Esophagus (tissue), 2 donors: ENCODE measurements at regions not wholly inside any gene's neighbourhood (a gene's known extent, or its start where the extent isn't known, plus 50 kb on each side); places are given as distances from the start of the nearest gene placed in this dataset.

ENCODE experiments used
- H3K27ac ChIP-seq, 2 donors: one replicate each; pipeline ENCODE4 v1.5.1; 2013; ENCODE audit warnings: low read depth in 2 of 2, mild to moderate bottlenecking in 2 of 2, inconsistent platforms in 1 of 2, low read length in 1 of 2, moderate library complexity in 1 of 2
- H3K27me3 ChIP-seq, 2 donors: one replicate each; pipeline ENCODE4 v1.6.1; 2013; ENCODE audit warnings: low read length in 2 of 2, control low read depth in 1 of 2, mild to moderate bottlenecking in 1 of 2; ENCODE audit not compliant: insufficient read depth in 2 of 2, control insufficient read depth in 1 of 2
- H3K36me3 ChIP-seq, 2 donors: one replicate each; pipeline ENCODE4 v1.6.1; 2013; ENCODE audit warnings: low read length in 1 of 2; ENCODE audit not compliant: control insufficient read depth in 2 of 2, insufficient read depth in 2 of 2
- H3K4me1 ChIP-seq, 2 donors: one replicate each; pipeline ENCODE4 v1.6.1; 2013; ENCODE audit warnings: low read length in 1 of 2; ENCODE audit not compliant: control insufficient read depth in 2 of 2, insufficient read depth in 2 of 2
- H3K4me3 ChIP-seq, 2 donors: one replicate each; pipeline ENCODE4 v1.5.1; 2013; ENCODE audit warnings: low read length in 2 of 2, mild to moderate bottlenecking in 2 of 2, low read depth in 1 of 2, moderate library complexity in 1 of 2
- H3K9me3 ChIP-seq, 2 donors: one replicate each; pipeline ENCODE4 v1.6.1; 2013; ENCODE audit warnings: mild to moderate bottlenecking in 2 of 2, low read depth in 1 of 2, low read length in 1 of 2, moderate library complexity in 1 of 2; ENCODE audit not compliant: control insufficient read depth in 2 of 2, insufficient read depth in 1 of 2
- WGBS, 2 donors: extraction: QIAGEN DNeasy Blood & Tissue Kit; methylation state at CpG; one replicate each; pipeline ENCODE4 v1.1.7; 2013; 5-methylcytosine and 5-hydroxymethylcytosine counted together
- donor health status: healthy with polysubstance abuse.
- donor health status: Bipolar disorder and iron deficiency.

DNA sequence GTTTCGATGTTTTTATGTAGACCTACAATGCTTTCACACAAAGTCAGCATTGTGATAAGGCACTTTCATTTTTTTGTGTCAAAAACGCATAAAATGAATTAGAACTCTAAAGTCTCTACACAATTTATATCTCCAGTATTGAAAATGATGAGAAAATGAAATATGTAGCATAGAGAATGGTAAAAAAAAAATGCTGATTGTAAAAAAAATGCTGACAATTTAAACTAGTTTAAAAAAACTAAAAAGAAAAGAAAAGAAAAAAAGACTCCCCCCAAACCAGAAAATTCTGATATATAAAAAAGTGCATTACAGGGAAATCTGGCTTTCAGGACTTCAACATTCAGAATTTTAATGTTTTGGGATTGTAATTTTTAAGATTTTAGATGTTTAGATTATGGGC lies 148.1 kb downstream of the FZD1 start:
- no peaks in the 10 kb centered on the region for H3K27me3 ChIP-seq
- H3K4me1 ChIP-seq: no peaks in the 10 kb centered on the region
- H3K9me3 ChIP-seq: no peaks in the 10 kb centered on the region
- no peaks in the 10 kb centered on the region for H3K36me3 ChIP-seq
- 36 to 41% methylated on average over 2 of the region's 2 CpGs for WGBS, 2 donors
- H3K27ac ChIP-seq: no peak overlapping the region
- H3K4me3 ChIP-seq: no peak overlapping the region

DNA sequence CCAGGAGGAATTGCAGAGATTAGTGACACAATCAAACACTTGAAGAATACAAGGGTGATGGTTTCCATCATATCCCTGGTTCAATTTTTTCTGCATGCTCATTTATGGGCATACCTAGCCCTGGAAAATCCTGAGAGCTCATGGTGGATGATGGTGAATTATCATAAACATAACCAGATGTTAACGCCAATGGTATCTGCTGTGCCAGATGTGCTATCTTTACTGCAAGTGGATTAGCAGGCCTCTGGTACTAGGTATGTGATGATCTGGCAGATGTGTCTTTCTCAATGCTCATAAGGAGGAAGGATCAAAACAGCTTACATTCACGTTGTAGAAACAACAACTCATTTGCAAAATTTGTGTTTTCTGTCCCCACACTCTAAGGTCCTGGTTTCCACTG lies 150.5 kb downstream of the FZD1 start:
- H3K27ac ChIP-seq: no peak overlapping the region
- no peaks in the 10 kb centered on the region for H3K4me1 ChIP-seq
- H3K36me3 ChIP-seq: no peaks in the 10 kb centered on the region
- H3K9me3 ChIP-seq: no peaks in the 10 kb centered on the region
- WGBS, 2 donors: 66 to 71% methylated on average over 2 of the region's 2 CpGs
- no peak overlapping the region for H3K4me3 ChIP-seq
- H3K27me3 ChIP-seq: no peaks in the 10 kb centered on the region

DNA sequence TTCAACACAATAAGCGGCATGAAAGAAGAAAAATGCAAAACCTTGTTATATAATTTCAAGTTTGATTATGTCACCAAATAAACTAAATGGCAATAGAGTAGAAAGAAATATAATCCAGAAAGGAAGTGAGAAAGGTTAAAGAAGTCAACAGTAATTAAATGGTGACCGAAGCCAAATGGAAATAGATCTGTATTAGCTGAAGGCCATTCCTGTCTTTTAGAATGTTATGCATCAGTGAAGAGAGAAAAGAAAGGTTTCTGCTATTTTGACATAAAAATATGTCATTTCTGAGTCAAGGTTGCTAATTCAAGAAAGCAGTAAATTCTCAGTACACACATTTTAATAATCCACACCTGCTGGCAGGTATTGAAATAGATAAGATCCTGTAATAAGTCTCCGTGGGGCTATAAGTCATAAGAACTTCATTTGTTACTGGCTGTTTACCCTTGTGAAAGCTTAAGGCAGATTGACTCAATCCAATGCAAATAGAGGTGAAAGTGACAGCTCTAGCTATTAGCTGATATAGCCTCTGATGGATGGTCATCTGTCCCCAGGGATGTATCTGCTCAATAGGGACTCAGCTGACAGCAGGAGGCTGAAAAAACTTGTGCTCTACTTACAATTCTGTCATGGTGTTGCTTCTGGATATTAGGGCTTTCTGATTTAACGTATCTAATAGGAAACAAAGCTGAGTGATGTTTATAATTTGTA lies 152.1 kb downstream of the FZD1 start:
- Histone ChIP-seq H3K4me3 (no peak overlapping the region), H3K4me1 (no peaks in the 10 kb centered on the region), H3K27me3 (no peaks in the 10 kb centered on the region), H3K27ac (no peak overlapping the region), H3K36me3 (no peaks in the 10 kb centered on the region), H3K9me3 (no peaks in the 10 kb centered on the region)
- 66 to 73% methylated on average over 4 of the region's 4 CpGs for WGBS, 2 donors

DNA sequence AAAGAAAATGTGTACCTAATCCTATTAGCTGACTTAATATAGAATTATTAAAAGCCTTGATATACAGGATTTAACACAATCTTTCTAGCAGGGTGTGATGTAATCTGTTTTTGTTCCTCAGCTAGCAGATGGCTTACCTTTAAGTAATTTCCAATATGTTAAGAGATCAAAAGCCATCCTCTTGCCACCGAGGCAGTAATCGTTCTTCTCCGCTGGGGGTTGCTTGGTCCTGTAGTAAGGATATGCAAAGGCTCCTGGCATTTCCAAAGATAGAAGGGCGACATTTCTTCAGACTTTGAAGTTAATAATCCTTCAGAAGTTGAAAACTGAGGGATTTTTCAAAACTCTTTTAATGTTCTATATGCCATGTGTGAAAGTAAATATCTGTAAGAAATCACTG lies 156.4 kb downstream of the FZD1 start:
- Histone ChIP-seq H3K4me3 (no peak overlapping the region), H3K4me1 (no peaks in the 10 kb centered on the region), H3K36me3 (no peaks in the 10 kb centered on the region), H3K9me3 (no peaks in the 10 kb centered on the region), H3K27ac (no peak overlapping the region), H3K27me3 (no peaks in the 10 kb centered on the region)
- WGBS, 2 donors: 86% methylated on average over 4 of the region's 4 CpGs

DNA sequence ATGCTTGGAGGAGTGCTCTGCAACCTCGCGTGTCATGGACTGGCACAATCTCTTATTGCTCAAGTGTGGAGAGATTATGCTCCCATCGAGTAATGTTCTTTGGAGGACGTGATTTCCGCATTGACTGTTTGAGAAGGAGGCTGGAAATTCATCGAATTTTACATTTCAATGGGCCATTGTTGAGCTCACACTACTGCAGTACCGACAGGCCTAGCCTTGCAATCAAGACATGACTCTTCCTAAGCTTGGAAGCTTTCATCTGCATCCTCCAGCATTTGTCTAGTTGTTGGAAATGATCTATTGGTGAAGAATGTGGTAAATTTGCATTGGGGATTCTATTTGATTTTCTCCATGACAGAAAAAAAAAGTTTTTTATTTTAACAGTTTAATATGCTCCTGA lies 156.8 kb downstream of the FZD1 start:
- Histone ChIP-seq H3K4me3 (no peak overlapping the region), H3K27ac (no peak overlapping the region), H3K27me3 (no peaks in the 10 kb centered on the region), H3K4me1 (no peaks in the 10 kb centered on the region), H3K36me3 (no peaks in the 10 kb centered on the region), H3K9me3 (no peaks in the 10 kb centered on the region)
- WGBS, 2 donors: 67 to 72% methylated on average over 7 of the region's 7 CpGs

DNA sequence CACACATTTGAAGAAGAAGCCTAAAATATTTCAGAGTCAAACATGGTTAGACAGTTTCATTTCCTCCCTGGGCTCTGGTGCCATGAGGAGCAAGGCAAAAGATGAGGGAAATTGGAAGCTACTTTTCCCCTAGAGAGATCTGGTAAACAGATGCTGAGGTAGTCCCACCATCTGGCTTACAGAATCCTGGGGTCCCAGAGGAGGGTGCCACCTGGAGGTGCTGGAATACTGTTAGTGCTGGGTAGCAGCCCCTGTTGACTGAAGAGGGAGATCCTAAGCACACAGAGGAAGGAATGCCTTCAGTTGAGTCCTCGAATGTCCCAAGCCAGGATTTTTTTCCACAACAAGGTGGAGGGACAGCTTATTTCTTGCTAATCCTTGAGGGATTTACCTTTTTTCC lies 160.1 kb downstream of the FZD1 start:
- no peaks in the 10 kb centered on the region for H3K9me3 ChIP-seq
- 33 to 50% methylated on average over 1 of the region's 1 CpG for WGBS, 2 donors

DNA sequence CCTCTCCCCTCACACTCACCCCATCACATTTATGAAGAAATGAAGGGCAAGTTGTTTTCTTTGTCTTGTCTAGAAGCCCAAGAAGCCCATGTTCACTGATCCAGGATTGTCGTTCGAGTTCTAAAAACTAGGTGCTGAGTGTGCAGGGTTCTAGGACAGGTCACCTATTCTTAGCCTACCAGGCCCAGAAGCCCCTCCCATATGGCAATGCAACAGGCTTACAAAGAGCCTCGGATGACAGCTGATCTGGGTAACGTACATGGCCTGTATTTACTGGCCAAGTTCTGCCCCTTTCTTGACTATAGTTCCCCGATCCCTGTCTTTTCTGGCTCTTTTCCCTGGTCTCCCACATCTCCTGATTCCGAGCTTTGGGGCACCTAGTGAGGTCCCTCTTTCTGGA lies 160.9 kb downstream of the FZD1 start:
- no peaks in the 10 kb centered on the region for H3K27me3 ChIP-seq
- no peaks in the 10 kb centered on the region for H3K36me3 ChIP-seq
- H3K27ac ChIP-seq: no peak overlapping the region
- H3K4me1 ChIP-seq: no peaks in the 10 kb centered on the region
- 88 to 91% methylated on average over 6 of the region's 6 CpGs for WGBS, 2 donors
- no peaks in the 10 kb centered on the region for H3K9me3 ChIP-seq
- no peak overlapping the region for H3K4me3 ChIP-seq

More for the DNA sequence above, 160.1 kb downstream of the FZD1 start:
- no peak overlapping the region for H3K27ac ChIP-seq
- no peaks in the 10 kb centered on the region for H3K27me3 ChIP-seq
- no peak overlapping the region for H3K4me3 ChIP-seq
- H3K4me1 ChIP-seq: no peaks in the 10 kb centered on the region
- H3K36me3 ChIP-seq: no peaks in the 10 kb centered on the region

DNA sequence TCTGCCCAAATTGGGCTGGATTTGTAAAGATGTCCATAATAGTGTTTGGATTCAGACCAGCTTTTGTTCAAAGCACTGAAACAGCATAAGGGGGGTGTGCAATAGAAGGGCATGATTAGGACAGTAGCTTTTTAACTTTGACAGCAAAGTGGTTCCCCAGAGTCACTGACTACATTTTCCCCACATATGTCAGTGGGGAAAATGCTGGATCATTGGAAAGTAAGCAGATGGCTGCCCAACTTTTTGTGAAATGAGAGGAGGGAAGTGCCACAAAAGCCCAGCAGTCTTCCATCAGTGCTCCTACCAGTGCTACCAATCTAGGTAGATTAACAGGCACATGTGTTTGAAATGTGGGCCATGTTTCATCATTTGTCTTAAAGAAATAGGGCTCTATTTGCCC lies 162.8 kb downstream of the FZD1 start:
- no peaks in the 10 kb centered on the region for H3K9me3 ChIP-seq
- H3K27ac ChIP-seq: no peak overlapping the region
- H3K36me3 ChIP-seq: no peaks in the 10 kb centered on the region
- H3K4me3 ChIP-seq: no peak overlapping the region
- no peaks in the 10 kb centered on the region for H3K4me1 ChIP-seq
- H3K27me3 ChIP-seq: no peaks in the 10 kb centered on the region

DNA sequence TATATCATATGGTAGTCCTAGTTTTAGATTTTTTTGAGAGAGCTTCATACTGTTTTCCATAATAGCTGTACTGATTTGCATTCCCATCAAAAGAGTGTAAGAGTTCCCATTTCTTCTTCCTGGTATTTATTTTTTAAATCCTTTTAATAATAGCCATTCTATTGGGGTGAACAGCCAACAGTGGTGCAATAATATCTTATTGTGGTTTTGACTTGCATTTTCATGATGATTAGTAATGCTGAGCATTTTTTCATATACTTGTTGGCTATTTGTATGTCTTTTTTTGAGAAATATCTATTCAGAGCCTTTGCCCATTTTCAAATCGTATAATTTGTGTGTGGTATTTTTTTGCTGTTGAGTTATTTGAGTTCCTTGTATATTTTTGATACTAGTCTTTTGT lies 167.4 kb downstream of the FZD1 start:
- Histone ChIP-seq H3K27ac (no peak overlapping the region), H3K4me3 (no peak overlapping the region), H3K4me1 (no peaks in the 10 kb centered on the region), H3K36me3 (no peaks in the 10 kb centered on the region), H3K27me3 (no peaks in the 10 kb centered on the region), H3K9me3 (no peaks in the 10 kb centered on the region)
- 78 to 83% methylated on average over 1 of the region's 1 CpG for WGBS, 2 donors

DNA sequence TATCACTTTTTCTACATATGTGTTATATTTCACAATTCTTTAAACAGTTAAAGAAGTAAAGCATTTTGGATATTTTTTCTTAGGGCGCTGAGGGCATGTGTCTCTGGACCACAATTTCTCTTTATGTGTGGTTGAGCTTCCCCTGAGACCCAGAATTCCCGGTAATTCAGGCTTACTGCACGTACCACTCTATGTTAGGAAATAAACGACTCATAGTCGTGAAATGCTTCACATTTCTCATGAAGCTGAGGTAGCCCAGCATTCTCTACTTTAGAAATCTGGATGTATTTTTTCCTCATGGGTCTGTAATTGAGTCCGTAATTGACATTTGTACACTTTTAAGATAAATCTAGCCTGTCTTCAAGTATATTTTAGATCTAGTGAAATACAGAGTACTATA lies 170.6 kb downstream of the FZD1 start:
- Histone ChIP-seq H3K36me3 (no peaks in the 10 kb centered on the region), H3K4me3 (no peak overlapping the region), H3K27me3 (no peaks in the 10 kb centered on the region), H3K27ac (no peak overlapping the region), H3K9me3 (no peaks in the 10 kb centered on the region), H3K4me1 (no peaks in the 10 kb centered on the region)
- WGBS, 2 donors: 76 to 77% methylated on average over 6 of the region's 6 CpGs
